NCI-H128 (cell line): ENCODE measurements at regions not wholly inside any gene's neighbourhood (a gene's known extent, or its start where the extent isn't known, plus 50 kb on each side); places are given as distances from the start of the nearest gene placed in this dataset.
"Not testable (repeated sequence)": the region's sequence is repeated elsewhere in the genome, so short reads cannot be mapped to it uniquely, and the experiment has no call there.

Source experiments
- DNase-seq: peaks from one replicate; lab custom pipeline; 2025; ENCODE audit not compliant: unreplicated experiment; lab: John Stamatoyannopoulos, UW

GRCh38 chr4:187389420-187389819 is 606.2 kb upstream of the ZFP42 start:
- DNase-seq, result no peak

- DNase-seq, result no peak
These were observed 604.9 kb upstream of the ZFP42 start for GRCh38 chr4:187390646-187391045.

GRCh38 chr4:187393531-187394344 is 601.8 kb upstream of the ZFP42 start:
- DNase-seq, result no peak

- DNase-seq, result no peak
These were observed 599.5 kb upstream of the ZFP42 start for GRCh38 chr4:187396106-187396505.

GRCh38 chr4:187408447-187408846 is 587.1 kb upstream of the ZFP42 start:
- DNase-seq, result not testable (repeated sequence)

GRCh38 chr4:187413564-187414358 is 581.8 kb upstream of the ZFP42 start:
- no peak for DNase-seq

- no peak for DNase-seq
These were observed 580.9 kb upstream of the ZFP42 start for GRCh38 chr4:187414716-187415115.

GRCh38 chr4:187415231-187415630 is 580.3 kb upstream of the ZFP42 start:
- DNase-seq, result no peak

- no peak for DNase-seq
These were observed 579.4 kb upstream of the ZFP42 start for GRCh38 chr4:187416216-187416615.

GRCh38 chr4:187417721-187418120 is 577.9 kb upstream of the ZFP42 start:
- no peak for DNase-seq

GRCh38 chr4:187422655-187423054 is 572.9 kb upstream of the ZFP42 start:
- DNase-seq, result no peak

GRCh38 chr4:187424636-187425035 is 570.9 kb upstream of the ZFP42 start:
- DNase-seq, result no peak

- DNase-seq, result no peak
These were observed 569.1 kb upstream of the ZFP42 start for GRCh38 chr4:187426511-187426910.

- DNase-seq, result no peak
These were observed 563.3 kb upstream of the ZFP42 start for GRCh38 chr4:187432310-187432709.

- DNase-seq, result no peak
These were observed 562.4 kb upstream of the ZFP42 start for GRCh38 chr4:187433141-187433540.

GRCh38 chr4:187436251-187436650 is 559.3 kb upstream of the ZFP42 start:
- DNase-seq, result no peak

GRCh38 chr4:187444061-187444460 is 551.5 kb upstream of the ZFP42 start:
- DNase-seq, result no peak

- DNase-seq, result no peak
These were observed 545.9 kb upstream of the ZFP42 start for GRCh38 chr4:187449702-187450101.

GRCh38 chr4:187451776-187452175 is 543.8 kb upstream of the ZFP42 start:
- DNase-seq, result no peak

- no peak for DNase-seq
These were observed 535.6 kb upstream of the ZFP42 start for GRCh38 chr4:187460016-187460415.

GRCh38 chr4:187464573-187464972 is 531.0 kb upstream of the ZFP42 start:
- DNase-seq, result no peak

GRCh38 chr4:187467224-187467623 is 528.3 kb upstream of the ZFP42 start:
- no peak for DNase-seq
